ENCODE measurements at regions not wholly inside any gene's neighbourhood (a gene's known extent, or its start where the extent isn't known, plus 50 kb on each side); places are given as distances from the start of the nearest gene placed in this dataset.

DNA sequence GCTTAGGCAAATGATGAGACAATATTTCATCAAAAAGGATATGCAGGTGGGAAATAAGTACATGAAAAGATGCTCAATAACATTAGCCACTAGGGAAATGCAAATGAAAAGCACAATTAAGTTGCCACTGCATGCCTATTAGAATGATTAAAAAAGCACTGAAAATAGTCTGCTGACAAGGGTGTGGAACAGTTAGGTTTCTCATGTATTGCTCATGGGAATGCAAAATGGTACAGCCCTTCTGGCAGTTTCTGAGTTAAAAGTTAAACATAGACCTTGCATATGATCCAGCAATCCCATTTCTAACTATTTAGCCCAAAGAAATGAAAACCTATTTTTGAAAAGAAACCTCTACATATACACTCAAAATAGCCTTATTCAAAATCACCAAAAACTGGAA, 393.0 kb downstream of the BMP4 start:
- TF ChIP-seq EZH2 (IDR thresholded peaks at IDR 0.05; ENCODE audit: low read length, missing control alignments): no peak
- TF ChIP-seq, protein P1, sequence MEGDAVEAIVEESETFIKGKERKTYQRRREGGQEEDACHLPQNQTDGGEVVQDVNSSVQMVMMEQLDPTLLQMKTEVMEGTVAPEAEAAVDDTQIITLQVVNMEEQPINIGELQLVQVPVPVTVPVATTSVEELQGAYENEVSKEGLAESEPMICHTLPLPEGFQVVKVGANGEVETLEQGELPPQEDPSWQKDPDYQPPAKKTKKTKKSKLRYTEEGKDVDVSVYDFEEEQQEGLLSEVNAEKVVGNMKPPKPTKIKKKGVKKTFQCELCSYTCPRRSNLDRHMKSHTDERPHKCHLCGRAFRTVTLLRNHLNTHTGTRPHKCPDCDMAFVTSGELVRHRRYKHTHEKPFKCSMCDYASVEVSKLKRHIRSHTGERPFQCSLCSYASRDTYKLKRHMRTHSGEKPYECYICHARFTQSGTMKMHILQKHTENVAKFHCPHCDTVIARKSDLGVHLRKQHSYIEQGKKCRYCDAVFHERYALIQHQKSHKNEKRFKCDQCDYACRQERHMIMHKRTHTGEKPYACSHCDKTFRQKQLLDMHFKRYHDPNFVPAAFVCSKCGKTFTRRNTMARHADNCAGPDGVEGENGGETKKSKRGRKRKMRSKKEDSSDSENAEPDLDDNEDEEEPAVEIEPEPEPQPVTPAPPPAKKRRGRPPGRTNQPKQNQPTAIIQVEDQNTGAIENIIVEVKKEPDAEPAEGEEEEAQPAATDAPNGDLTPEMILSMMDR (conservative IDR thresholded peaks at IDR 0.05 in 1 of 2, IDR thresholded peaks at IDR 0.05 in 1 of 2; ENCODE audit: low read depth in 1 of 2, low read length in 2 of 2): no peak

Data from fibroblast of lung (primary cell).